Fibroblast of skin of right quadriceps (primary cell): ENCODE measurements at regions not wholly inside any gene's neighbourhood (a gene's known extent, or its start where the extent isn't known, plus 50 kb on each side); places are given as distances from the start of the nearest gene placed in this dataset.
"Not testable (repeated sequence)": the region's sequence is repeated elsewhere in the genome, so short reads cannot be mapped to it uniquely, and the experiment has no call there.

Source experiments
- DNase-seq: peaks from one replicate; pipeline ENCODE4 v3.0.0-alpha.2; 2013

DNA sequence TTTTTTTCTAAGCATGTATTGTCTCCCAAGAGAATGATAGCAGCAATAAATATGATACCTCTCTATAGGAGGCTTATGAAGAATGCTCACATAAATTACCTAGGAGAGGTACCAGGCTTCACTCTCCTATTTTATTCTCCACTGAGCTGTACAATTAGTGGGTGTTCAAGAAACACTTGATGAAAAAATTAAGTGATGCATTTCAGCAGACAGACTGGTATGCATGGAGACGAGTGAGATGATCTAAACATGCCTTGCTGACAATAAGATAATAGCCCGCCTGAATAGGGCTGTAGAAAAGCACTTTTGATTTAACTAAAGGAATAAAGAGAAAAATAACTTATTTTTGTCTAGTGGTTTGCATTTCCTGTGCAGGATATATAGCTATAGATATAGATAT is 1449.7 kb downstream of the GATA3 start:
- no peak for DNase-seq

DNA sequence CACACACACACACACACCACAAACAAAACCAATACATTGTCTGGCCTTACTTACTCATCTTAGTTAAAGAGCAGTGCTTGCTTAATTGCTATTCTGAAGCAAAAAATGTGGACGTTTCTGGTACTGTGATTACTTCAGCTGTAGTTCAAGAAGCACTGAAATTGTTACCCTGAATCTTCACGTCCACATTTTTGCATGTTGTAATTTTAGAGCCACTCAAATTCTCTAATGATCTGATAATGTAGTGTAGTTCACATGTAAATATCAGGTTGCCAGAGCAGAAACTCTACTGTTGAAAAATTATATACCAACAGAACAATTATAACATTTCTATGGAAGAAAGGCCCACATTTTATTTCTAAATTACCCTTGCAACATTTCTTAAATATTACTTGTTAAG is 1451.1 kb downstream of the GATA3 start:
- no peak for DNase-seq

DNA sequence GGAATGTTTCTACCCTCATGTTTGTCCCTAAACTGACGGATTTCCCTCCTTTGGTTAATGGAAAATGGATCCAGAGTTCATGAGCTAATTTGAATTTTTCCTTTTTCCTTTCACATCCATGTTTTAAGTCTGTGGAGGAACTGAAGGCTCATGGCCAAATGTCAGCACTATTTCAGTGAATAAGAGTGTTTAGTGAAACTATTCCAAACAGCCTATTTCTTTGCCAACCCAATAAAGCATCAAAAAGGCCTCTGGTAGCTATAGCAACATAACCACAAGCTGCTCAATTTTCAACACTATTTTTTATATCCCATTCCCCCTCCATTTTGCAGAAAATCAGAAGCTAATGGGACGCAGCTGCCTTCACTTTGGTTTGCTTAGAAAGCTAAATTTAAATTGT is 1454.1 kb downstream of the GATA3 start:
- no peak for DNase-seq

DNA sequence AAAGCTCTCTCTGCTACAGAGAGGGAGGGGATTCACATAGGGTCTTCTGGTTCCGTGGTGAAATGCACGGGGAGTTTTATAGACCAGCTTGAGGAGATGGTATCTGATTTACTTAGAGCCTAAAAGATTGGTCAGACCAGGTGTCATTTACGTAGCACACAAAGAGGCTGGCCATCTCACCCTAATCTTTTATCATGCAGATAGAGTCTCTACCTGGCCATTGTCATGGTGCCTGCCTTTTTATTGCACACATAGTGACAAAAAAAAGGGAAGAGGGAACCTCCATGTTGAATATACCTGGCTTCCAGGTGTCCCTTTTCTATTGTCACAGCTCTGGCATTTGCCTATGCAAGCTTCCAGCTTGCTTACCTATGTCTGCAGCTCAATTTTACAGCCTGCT is 1456.1 kb downstream of the GATA3 start:
- DNase-seq: no peak

DNA sequence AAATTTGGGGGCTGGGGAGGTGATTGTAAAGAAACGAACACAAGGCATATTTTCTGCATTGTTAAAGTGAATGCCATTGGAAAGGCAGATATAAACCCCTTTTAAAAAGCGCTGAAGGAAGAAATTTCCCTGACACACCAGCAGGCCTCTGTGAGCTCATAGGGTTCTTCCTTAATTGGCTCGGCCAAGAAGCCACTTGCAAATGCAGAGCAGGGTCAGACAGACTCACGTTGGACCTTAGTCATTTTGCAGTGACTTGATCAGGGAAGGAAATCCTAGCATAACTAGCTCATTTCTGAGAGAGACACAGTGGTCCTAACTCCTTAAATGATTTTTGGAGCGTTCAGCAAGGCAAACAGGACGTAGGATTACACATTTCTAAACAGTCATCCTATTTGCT is 1461.4 kb downstream of the GATA3 start:
- no peak for DNase-seq

DNA sequence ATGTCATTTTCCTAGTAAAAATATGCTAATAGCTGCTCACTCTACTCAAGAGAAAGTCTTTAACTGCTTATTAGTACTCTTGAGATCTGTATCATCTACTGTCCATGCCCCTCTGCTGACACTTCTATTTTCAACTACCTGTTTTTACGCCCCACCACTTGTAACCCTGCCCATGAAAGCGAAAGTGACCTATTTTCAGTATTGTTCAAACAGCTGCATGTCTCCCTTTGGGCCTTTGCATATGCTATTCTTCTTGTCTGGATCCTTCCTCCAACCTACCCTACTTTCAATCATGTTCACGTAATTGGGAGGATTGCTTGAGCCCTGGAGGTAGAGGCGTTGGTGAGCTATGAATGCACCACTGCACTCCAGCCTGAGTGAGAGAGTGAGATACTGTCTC is 1481.3 kb downstream of the GATA3 start:
- DNase-seq: no peak

DNA sequence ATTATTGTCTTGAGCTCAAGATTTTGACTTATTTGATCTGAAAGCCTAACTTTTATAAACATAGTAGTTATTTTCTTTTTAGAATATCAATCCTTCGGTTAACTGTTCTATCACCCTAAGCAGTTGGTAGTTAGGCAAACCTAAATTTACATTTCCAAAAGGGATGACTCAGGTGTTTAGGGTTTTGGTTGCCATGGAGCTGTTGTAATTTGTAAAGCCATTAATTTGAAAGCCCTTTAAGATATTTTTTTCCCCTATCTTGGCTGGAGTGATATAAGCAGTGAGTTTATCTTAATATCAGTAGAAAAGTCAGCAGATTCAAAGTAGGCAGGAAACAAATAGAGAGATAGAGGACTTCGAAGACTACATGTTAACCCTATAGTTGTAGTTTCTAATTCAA is 1472.6 kb upstream of the CELF2 start:
- DNase-seq: no peak

DNA sequence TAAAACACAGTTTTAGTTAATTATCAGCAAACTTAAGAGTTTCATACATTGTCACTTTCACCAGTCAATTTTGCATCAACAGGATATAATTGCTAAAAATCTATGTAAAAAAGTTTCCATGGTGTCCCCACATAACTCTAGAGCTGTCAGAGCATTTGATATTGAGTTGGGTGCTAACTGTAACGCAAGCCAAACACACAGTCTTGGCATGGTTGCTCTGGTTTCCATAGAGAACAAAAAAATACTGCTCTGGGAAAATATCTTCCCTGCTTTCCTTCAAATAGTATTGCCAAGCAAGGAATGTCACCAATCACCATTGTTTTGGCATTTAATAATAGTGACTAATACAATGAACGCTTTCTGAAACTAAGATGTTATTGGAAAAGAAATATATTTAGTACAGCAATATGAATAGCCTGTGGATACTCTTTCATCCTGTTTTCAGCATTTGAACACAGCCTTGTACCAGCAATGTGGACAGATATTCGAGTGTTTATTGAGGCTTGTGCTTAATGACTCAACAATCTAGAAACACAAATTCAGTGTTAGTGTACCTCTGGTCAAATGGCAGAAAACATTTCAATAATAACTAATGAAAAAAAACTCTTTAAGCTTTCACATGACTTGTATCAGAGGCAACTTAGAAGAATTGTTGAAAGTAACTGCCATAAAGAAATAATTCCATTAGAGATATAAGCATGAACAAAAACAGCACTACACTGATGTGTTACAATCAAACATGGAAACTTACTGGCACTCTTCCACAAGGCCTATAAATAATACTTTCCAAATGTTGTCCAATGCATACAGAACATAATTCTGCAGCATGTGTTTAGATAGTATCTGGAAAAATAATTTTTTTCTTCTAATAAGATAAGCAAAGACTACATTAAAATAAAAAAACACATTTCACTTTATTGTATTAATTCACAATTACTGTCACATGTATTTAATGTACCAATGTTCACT is 1469.5 kb upstream of the CELF2 start:
- DNase-seq: no peak

DNA sequence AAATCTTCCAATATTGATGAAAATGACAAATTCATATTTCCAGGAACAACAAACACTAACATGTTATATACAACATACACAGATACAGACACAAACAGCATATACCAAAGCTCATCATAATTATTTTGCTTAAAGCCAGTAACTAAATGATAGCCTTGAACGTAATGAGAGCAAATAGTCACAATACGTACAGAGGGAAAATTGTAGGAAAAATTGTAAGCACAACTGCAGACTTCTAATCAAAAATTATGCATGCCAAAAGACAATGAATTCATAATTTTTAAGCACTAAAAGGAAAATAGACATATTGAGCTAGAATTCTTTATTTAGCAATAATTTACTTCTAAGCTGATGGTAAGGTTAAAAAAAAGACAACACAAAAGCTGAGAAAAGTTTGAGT is 1466.9 kb upstream of the CELF2 start:
- no peak for DNase-seq

DNA sequence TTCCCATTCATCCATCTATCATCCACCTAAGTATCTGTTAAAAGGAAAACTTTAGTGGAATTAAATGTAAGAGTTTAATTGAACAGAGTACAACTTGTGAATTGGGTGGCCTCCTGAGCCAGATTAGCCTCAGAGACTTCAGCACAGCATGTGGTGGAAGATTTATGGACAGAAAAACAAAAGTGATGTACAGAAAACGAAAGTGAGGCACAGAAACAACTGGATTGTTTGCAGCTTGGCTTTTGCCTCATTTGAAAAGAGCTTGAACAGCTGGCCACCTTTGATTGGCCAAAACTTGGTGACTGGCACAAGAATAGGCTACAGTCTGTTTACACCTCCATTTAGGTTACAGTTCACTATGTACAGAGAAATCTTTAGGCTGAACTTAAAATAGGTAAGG is 1463.4 kb upstream of the CELF2 start:
- DNase-seq: no peak

DNA sequence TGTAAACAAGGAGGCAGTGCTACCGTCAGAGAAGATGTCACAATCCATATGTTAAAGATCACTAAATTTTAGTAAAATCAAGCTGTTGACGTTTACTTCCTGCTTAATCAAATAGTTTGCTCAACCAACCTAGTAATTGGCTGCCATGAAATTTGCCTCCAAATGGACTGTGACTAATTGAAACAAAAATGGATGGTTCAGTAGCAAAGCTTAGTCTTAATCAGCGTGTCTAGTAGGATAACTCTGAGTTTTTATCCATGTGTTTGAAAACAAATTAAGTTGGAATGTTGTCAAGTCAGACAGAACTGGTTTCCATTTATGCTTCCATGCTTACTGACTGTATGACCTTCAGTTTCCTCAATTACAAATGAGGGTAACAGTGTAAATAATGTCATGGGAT is 1456.7 kb upstream of the CELF2 start:
- no peak for DNase-seq

DNA sequence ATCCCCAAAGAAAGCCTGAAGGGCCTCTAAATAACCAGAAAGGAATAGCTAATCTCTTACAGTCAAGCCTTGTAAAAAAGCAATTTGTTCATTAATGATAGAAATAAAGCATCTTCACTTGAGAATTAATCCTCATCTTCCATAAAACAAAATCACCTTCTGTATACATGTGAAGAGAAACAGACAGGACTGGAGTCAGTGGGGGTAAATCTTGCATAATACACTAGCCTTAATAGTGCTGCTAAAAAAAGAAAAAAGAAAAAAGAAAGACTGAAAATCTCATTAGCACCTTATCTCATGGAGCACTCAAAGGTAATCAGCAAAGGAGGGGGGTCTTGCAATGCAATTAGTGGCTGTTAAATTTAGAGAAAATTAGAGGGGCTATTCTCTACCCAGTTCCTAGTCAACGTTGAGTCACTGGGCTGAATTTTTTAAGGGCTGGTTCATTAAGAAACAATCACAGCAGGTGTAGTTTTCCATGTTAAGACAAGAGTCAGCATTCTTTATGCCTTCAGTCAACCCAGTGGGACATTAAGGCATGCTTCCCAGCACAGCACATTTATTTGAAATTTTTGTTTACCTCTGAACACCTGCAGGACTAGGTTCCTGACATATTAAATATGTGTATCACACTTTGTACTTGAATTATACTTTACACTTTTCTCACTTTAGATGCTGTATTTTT is 1455.7 kb upstream of the CELF2 start:
- DNase-seq: no peak

DNA sequence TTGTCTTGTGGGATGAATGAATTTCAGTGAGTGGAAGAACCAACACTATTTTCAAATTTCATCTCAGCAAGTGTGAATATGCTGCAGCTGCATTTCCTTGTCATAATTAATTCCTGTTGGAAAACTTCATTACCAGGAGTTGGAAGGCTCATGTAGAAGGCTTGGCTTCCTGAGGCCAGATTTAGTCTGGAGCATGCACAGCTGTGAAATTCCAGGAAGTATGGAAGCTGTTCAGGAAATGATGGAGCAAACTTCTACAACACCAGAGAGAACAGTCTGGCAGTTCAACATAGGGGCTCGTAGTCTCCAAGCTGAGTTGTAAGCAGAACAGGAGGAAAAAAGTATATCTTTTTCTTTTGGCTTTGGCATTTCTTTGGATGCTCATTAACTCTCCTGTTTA is 1439.9 kb upstream of the CELF2 start:
- DNase-seq: no peak

DNA sequence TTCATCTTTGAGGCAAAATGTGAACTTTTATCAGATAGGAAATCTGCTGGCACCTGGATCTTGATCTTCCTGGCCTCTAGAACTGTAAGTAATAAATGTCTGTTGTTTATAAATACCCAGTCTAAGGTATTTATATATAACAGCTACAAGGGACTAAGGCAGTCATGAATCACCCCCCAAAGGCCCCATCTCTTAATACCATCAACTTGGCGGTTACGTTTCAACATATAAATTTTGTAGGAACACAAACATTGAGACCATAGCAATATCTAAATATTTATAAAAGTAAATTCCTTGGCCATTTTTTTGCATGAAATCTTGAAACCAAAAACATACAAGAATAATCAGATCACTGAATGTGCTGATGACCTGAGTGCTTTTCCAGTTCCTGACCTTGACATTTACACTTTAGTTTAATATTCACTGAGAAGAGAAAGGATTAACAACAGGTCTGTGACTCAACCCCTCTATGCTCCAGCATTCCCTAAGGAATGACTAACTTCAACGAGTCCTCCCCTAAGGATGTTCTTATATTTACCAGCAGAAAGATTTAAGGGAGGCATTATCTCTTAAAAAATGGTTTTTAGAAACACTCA is 1438.5 kb upstream of the CELF2 start:
- DNase-seq: peak; percentile 31

DNA sequence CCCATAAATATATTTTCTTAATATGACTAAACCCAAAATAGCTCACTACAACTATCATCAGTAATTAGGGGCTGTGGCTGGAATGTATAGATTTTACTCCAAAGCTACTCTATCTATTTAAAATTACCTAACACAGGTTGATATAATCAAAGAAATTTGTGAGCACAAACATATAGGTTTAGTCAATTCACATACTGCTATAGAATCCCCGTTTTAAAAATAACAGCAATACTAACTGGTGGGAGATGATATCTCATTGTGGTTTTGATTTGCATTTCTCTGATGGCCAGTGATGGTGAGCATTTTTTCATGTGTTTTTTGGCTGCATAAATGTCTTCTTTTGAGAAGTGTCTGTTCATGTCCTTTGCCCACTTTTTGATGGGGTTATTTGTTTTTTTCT is 1434.9 kb upstream of the CELF2 start:
- not testable (repeated sequence) for DNase-seq

DNA sequence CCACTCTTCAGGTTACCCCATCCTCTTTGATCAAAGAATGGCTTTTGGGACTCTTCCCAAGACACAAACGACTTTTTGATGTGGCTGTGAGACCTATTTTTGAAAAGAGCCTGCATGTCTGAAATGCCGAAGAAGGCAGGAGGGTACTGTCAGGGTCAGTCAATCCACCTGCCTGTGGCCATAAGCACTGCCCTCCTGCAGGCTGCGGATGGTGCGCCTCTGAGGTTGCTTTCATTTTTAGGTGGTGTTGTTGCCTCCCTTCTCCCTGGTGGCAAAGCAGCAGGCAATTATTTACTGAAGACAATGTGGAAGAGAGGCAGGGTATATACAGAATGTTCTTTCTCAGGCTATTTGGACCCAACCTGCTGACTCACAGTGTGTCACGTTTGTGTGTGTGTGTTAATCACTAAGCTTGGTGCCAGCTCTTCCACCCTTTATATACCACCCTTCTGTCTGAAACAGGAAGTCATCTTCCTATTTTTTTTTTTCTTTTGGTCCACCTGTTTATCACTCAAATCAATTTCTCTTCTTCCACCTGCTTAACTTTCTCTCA is 1421.2 kb upstream of the CELF2 start:
- peak; percentile 25 for DNase-seq

DNA sequence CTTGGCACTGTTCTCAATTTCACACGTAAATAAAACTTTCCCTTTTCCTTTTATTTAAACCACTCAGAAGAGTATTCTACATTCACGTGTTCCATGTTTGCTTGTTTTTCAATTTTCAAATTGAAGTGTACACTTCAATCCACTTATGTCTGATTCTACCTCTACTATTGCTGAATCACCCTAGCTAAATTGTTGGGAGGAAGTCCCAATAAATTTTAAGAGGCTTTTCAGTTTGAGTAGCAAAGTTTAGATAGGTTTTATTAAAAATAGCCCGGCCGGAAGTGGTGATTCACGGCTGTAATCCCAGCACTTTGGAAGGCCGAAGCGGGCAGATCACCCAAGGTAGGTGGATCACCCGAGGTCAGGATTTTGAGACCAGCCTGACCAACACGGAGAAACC is 1414.7 kb upstream of the CELF2 start:
- no peak for DNase-seq

DNA sequence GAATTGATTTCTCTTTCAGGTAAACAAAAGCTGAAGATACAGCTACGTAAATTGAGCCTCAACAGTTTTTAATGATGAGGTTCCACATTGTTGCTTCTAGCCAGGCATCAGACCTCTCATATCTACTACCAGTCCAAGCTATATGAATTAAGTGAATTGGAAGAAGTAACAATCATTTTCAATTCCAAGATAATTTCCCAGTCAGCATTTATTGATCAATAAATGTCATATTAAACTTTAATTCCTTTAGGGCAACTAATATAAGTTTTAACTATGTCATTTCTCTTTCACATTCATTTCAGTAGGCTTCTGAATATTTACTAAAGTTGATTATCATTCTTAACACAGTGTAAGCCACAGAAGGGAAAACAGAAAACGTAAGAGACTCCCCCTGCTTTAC is 1413.7 kb upstream of the CELF2 start:
- no peak for DNase-seq

DNA sequence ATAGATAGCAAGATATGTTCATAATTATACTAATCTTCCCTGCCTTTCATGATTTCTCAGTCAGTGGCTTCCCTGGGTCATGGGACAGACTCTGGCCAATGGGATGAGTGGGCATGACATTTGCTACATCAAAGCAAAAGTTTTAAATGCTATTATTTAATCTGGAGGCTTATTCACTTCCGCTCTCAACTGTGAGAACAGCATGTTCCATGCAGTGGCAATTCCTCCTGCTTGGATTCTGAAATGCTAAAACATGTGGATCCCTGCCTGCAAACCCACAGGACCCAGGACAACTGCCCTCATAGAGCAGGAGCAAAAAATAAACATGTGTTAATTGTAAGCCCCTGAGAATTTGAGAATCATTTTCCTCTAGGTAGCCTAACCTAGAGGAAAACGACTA is 1412.4 kb upstream of the CELF2 start:
- DNase-seq: no peak

DNA sequence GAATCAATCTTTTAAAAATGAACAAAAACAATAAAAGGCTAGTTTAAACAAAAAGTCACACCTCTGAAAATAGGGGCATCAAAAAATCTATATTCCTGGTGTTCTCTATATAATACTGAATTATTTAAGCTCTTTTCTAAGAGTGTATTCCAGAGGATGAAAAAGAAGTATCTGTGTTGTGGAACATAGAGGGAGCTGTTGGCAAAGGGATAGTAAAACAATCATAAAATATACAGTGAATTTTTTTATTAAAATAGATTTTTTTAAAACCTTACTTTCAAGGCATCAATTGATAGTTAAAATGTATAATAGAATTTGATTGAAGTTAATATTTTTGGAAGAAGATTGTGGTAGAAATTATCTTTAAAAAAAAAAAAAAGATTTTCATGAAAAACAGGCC is 1409.1 kb upstream of the CELF2 start:
- peak; percentile 29 for DNase-seq

DNA sequence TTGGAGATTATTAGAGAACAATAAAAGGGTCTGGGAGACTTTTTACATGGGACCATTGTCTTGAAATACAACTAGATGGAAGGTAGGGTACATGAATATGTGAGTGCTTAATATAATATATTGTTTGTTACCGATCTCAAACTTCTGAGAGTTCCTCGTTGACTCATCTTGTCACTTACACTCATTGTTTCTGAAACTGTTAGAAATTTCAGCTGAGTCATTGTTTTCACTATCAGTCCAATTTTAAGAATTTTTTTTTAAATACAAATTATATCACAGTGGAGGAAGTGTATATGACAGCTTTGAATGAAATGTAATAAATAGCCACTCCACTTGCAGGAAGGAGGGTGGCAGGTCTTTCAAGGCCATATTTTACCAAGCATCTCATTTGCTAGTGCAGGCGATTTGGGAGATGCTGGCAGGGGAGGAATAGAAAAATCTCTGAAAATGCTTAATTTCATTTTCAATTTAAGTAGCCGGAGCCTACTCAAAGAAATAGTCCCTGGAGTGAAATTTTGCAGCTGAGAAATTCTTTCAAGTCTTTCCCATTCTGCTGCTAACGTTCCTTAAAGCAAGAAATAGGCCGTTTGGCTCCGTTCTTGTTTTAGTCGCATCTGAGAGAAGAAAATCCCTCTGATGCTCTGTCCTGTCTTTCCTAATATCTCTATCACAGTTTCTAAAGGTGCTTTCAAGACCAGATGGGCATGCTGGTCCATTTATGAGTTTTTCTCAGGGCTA is 1404.2 kb upstream of the CELF2 start:
- DNase-seq: no peak

DNA sequence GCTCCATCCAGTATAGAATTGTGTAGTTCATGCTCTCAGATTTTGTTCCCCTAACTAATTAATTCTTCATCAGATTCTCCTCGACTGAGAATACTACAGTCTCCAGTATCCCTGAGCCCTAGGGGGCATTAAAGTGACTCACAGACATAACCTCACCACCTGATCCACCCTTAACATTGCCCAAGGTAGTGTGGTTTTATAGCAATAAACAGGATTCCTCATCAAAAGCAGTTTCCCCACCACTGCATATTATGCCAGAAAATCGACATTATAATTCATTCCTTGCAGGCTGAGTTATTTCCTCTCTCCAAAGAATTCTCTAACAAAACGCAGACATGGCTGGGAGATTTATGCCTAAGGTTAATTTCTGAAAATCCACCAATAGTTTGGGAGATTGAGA is 1402.5 kb upstream of the CELF2 start:
- DNase-seq: peak; percentile 79

DNA sequence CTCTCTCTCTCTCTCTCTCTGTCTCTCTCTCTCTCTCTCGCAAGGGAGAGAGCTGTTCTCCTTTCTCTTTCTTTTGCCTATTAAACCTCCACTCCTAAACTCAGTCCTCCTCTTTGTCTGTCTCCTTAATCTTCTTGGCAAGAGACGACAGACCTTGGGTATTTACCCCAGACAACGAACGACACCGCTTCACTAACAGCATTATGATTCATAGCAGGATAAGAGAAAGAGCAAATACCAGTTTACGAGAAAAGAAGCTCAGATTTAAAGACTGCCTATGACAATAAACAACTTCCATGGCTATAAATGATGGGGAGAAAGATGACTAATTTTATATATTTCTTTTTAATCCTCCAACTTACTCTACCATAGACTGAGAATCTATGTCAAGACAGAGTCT is 1396.5 kb upstream of the CELF2 start:
- DNase-seq: peak; percentile 46
